ENCODE measurements at regions not wholly inside any gene's neighbourhood (a gene's known extent, or its start where the extent isn't known, plus 50 kb on each side); places are given as distances from the start of the nearest gene placed in this dataset.

DNA sequence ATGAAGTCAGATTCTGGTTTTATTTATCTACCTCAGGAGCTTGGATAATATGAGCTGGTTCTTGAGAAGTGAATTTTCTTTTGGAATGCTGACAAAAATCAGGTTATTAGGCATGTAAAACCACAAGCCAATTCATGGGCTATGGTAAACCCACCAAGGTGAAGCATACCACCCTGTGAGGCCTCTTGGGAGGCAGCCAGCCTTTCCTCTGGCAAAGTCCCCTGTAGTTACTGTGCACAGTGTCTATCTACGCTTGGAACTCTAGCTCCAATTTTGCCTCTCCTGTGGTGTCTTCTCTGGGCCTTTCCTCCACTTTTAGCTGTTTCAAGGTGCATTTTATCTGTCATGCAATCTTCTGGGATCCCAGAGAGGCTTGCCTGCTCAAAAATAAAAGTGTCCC lies 242.7 kb upstream of the ZSWIM2 start:
- no peaks in the 10 kb centered on the region for H3K79me1 ChIP-seq (ENCODE audit: low read depth in 1 of 2, low read length in 2 of 2)
- no peak overlapping the region for H4K5ac ChIP-seq (ENCODE audit: low read depth, low read length)
- WGBS, 2 experiments (ENCODE audit: extremely low coverage in 2 of 2, insufficient read length in 1 of 2): no CpG with 5 or more reads among the region's 1 CpG
- H3K4me3 ChIP-seq (ENCODE audit: insufficient read depth, low read depth, low read length): no peak overlapping the region
- H3K9me1 ChIP-seq (ENCODE audit: insufficient read depth, low read length): no peaks in the 10 kb centered on the region
- H4K20me1 ChIP-seq (ENCODE audit: insufficient read depth, low read length): no peaks in the 10 kb centered on the region
- no peak overlapping the region for H2AFZ ChIP-seq (replicated peaks; ENCODE audit: low read length, poor library complexity)
- no peak for ATAC-seq (ENCODE audit: low read depth)
- no peak overlapping the region for H2BK120ac ChIP-seq (ENCODE audit: low read depth, low read length)
- no peak overlapping the region for H2AK9ac ChIP-seq (replicated peaks; ENCODE audit: low read depth, low read length, poor library complexity)
- H3K9me3 ChIP-seq (ENCODE audit: control insufficient read depth, insufficient read depth, low read length): no peaks in the 10 kb centered on the region
- no peak overlapping the region for H2BK20ac ChIP-seq (ENCODE audit: low read depth, low read length)
- H3K4me2 ChIP-seq (ENCODE audit: low read depth, low read length): no peak overlapping the region
- no peaks in the 10 kb centered on the region for H3K27me3 ChIP-seq (ENCODE audit: control insufficient read depth, insufficient read depth, low read length)
- CTCF ChIA-PET: no interaction called here
- H3K14ac ChIP-seq (replicated peaks; ENCODE audit: low read depth, low read length): no peak overlapping the region
- POLR2A ChIA-PET (ENCODE audit: unreplicated experiment): no interaction called here
- in situ Hi-C loops (cut with MboI; ENCODE audit: low sequenced_read_pairs): no loop called here
- H4K8ac ChIP-seq (ENCODE audit: low read depth in 2 of 2, low read length in 2 of 2): no peak overlapping the region
- no peak overlapping the region for H2BK15ac ChIP-seq (ENCODE audit: low read depth, low read length)
- no peak overlapping the region for H2BK5ac ChIP-seq (ENCODE audit: low read depth, low read length, poor library complexity, severe bottlenecking)
- no peak overlapping the region for H3K18ac ChIP-seq (ENCODE audit: low read depth, low read length)
- H3K36me3 ChIP-seq (ENCODE audit: control insufficient read depth, insufficient read depth, low read length): no peaks in the 10 kb centered on the region
- no peak overlapping the region for H4K91ac ChIP-seq (ENCODE audit: insufficient read depth, low read depth, low read length)
- no peak overlapping the region for H3K9ac ChIP-seq (ENCODE audit: low read depth, low read length)
- TF ChIP-seq MAZ (IDR thresholded peaks at IDR 0.05; ENCODE audit: borderline replicate concordance, low read depth, low read length) (no peak), NFE2L2 (IDR thresholded peaks at IDR 0.05; ENCODE audit: low read depth, low read length) (no peak), SMC3 (IDR thresholded peaks at IDR 0.05; ENCODE audit: low read depth, low read length) (no peak), CEBPB (IDR thresholded peaks at IDR 0.05; ENCODE audit: low read depth, low read length) (no peak), RFX5 (IDR thresholded peaks at IDR 0.05; ENCODE audit: low read depth, low read length) (no peak)
- TF ChIP-seq, protein P1, sequence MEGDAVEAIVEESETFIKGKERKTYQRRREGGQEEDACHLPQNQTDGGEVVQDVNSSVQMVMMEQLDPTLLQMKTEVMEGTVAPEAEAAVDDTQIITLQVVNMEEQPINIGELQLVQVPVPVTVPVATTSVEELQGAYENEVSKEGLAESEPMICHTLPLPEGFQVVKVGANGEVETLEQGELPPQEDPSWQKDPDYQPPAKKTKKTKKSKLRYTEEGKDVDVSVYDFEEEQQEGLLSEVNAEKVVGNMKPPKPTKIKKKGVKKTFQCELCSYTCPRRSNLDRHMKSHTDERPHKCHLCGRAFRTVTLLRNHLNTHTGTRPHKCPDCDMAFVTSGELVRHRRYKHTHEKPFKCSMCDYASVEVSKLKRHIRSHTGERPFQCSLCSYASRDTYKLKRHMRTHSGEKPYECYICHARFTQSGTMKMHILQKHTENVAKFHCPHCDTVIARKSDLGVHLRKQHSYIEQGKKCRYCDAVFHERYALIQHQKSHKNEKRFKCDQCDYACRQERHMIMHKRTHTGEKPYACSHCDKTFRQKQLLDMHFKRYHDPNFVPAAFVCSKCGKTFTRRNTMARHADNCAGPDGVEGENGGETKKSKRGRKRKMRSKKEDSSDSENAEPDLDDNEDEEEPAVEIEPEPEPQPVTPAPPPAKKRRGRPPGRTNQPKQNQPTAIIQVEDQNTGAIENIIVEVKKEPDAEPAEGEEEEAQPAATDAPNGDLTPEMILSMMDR (conservative IDR thresholded peaks at IDR 0.05; ENCODE audit: low read depth, low read length): no peak
- H3K23ac ChIP-seq (ENCODE audit: low read depth, low read length): no peak overlapping the region
- H2AK5ac ChIP-seq (ENCODE audit: low read depth, low read length): no peak overlapping the region
- no peak overlapping the region for H3K56ac ChIP-seq (ENCODE audit: extremely low read depth, insufficient read depth, low read length)
- no peaks in the 10 kb centered on the region for H3K4me1 ChIP-seq (ENCODE audit: control insufficient read depth, insufficient read depth, low read length)
- H3K4ac ChIP-seq (ENCODE audit: low read depth, low read length): no peak overlapping the region
- no peak for DNase-seq
- dilution Hi-C loops (cut with HindIII; ENCODE audit: low sequenced_read_pairs, unreplicated experiment): no loop called here
- no TSS peak for BruUV-seq (replicated peaks)
- no peak overlapping the region for H3K27ac ChIP-seq (ENCODE audit: insufficient read depth, low read length)
- intact Hi-C loops (cut with micrococcal nuclease): no loop called here
